ENCODE measurements at regions not wholly inside any gene's neighbourhood (a gene's known extent, or its start where the extent isn't known, plus 50 kb on each side); places are given as distances from the start of the nearest gene placed in this dataset.

- TF ChIP-seq CTCF (IDR thresholded peaks at IDR 0.05) (no peak), POLR2A (IDR thresholded peaks at IDR 0.05) (no peak)
Observed at GRCh38 chr6:134594881-134595280, 277.0 kb upstream of the SGK1 start.

Data from uterus (tissue), 2 donors.